DMS53 treated with DMSO at 0.1 percent for 48 hours (cell line): ENCODE measurements at regions not wholly inside any gene's neighbourhood (a gene's known extent, or its start where the extent isn't known, plus 50 kb on each side); places are given as distances from the start of the nearest gene placed in this dataset.
"Not testable (repeated sequence)": the region's sequence is repeated elsewhere in the genome, so short reads cannot be mapped to it uniquely, and the experiment has no call there.

ENCODE experiments used
- DNase-seq: peaks from one replicate; lab custom pipeline; 2025; ENCODE audit not compliant: unreplicated experiment; lab: John Stamatoyannopoulos, UW

DNA sequence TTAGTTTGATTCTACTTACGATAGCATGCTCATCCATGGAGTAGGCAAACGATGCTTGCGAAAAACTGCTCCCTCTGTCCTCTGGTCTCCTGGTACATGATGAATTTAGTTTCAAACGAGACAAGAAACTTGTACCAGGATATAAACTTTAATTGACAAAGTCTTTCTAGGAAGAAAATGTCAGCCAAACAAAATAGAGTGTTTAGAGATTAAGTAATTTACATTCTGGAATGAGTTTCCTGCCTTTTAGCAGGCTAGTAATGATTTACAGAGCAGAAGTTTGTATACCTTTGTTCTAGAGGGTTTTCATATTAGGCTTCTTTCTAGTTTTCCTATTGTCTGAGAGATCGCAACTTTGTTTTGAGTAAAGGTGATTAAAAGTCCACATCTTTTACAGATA is 206.9 kb downstream of the RPL10L start:
- no peak for DNase-seq

GRCh38 chr14:46433381-46433780 is 218.2 kb downstream of the RPL10L start:
- no peak for DNase-seq

- no peak for DNase-seq
Observed at GRCh38 chr14:46432516-46432915, 219.1 kb downstream of the RPL10L start.

- DNase-seq: no peak
Observed at GRCh38 chr14:46417066-46417465, 234.5 kb downstream of the RPL10L start.

DNA sequence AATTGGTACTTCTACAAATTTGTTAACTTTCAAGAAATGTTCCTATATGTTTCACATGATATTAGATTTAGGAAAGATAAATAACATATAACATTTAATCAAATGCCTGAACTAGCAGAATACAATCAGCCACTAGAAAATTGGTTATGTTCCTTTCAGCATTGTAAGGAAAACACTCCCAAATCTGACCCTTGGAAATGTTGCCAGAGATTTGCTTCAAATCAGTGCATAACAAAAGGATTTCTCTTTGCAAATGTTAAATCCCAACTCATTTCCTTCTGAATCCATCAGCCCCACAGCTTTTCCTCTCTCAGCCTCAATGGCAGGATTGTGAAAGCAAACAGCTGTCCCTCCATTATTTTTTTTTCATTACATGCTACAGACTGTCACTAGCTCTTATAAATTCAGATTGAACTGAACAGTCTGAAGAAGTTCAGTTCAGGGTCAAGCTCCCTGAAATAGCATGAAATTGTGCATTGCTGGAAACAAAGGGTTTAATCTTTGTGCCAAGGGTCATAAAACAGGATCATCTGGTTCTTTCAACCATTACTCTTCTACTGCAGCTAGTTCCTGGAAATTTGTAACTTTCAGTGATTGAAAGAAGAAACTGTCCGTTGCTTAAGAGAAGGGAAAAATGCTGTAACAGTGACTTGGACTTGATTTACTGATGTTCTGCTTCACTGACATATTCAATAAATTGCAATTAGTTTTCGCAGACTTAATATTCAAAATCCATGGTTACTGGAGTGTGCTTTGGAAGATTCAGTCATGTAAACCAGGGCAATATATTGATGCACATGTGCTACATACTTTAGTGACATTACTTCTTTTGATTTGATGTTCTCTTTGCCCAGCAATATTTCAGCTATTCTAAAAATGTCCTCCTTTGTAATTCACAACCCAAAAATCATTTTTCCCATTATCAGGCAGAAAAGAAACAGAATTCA is 246.4 kb downstream of the RPL10L start:
- DNase-seq: peak; percentile 9

DNA sequence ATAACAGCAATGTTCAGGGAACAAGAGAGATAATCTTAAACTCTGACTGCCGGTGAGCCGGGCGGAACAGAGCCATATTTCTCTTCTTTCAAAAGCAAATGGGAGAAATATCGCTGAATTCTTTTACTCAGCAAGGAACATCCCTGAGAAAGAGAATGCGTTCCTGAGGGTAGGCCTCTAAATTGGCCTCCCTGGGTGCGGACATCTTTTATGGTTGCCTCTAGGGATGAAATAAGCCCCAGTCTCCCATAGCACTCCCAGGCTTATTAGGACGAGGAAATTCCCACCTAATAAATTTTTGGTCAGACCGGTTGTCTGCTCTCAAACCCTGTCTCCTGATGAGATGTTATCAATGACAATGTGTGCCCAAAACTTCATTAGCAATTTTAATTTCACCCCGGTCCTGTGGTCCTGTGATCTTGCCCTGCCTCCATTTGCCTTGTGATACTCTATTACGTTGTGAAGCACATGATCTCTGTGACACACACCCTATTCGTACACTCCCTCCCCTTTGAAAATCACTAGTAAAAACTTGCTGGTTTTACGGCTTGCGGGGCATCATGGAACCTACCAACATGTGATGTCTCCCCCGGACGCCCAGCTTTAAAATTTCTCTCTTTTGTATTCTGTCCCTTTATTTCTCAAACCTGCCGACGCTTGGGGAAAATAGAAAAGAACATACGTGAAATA is 249.4 kb downstream of the RPL10L start:
- not testable (repeated sequence) for DNase-seq

GRCh38 chr14:46401066-46401465 is 250.5 kb downstream of the RPL10L start:
- no peak for DNase-seq

GRCh38 chr14:46399049-46399448 is 252.5 kb downstream of the RPL10L start:
- no peak for DNase-seq

DNA sequence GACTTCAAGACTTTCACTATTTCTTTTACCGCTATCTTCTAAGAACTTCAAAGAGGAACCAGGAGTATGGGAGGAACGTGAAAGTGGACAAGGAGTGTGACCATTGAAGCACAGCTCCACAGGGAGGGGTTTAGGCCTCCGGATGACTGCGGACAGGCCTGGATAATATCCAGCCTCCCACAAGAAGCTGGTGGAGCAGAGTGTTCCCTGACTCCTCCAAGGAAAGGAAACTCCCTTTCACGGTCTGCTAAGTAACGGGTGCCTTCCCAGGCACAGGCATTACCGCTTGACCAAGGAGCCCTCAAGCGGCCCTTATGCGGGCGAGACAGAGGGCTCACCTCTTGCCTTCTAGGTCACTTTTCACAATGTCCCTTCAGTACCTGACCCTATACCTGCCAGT is 267.0 kb downstream of the RPL10L start:
- no peak for DNase-seq

DNA sequence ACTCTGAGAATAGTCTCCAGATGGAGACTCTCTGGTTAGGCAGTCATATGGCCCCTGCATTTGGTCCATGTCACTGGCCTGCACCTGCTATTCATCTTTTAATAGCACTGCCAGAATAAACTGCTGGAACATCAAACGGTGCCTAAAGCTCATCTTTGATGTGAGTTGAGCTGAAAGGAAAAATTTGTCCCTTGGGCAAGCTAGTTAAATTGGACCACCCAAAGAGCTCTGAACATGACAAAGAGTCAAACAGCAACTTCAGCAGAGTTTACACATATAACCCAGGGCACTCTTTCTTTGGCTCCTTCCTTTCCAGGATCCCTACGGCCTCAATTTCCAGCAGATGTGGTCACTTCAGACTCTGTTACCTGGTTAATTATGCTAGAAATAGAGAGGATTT is 269.9 kb downstream of the RPL10L start:
- no peak for DNase-seq

DNA sequence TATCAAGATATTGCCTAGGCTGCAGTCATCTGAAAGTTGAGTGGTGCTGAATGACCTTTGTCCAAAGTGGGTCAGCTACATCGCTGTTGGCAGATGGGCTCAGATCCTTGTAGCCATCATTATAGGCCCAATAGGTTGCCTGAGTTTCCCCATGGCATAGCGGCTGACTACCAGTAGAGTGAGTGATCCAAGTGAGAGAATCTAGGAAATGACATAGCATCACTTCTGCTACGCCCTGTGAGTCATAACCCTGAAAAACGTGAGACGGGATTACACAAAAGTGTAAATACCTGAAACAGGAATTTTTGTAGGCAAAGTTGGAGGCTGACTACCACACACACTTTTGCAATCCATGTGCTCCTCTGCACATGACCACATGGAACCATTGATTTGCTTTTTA is 273.3 kb downstream of the RPL10L start:
- DNase-seq: no peak

- DNase-seq: no peak
Observed at GRCh38 chr14:46377305-46377704, 274.3 kb downstream of the RPL10L start.

DNA sequence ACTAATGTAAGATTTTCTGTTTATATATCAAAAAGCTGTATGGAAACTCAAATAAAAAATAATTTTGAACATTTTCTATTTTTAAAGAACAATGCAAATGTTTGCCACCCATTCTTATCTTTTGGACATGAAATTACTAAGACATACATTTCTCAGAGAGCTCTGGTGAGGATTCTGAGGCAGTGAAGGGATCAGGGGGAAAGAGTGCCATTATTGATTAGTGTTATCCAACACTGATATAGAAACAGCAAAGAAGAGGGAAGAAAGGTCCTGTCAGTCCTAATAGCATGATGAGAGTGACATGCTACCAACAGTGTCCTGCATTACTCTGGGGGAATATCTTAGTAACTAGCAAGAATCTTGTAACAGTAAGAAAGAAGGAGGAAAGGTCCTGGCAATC is 282.2 kb downstream of the RPL10L start:
- DNase-seq: no peak

GRCh38 chr14:46368275-46368674 is 283.3 kb downstream of the RPL10L start:
- DNase-seq: no peak

GRCh38 chr14:46352844-46353243 is 298.7 kb downstream of the RPL10L start:
- no peak for DNase-seq

DNA sequence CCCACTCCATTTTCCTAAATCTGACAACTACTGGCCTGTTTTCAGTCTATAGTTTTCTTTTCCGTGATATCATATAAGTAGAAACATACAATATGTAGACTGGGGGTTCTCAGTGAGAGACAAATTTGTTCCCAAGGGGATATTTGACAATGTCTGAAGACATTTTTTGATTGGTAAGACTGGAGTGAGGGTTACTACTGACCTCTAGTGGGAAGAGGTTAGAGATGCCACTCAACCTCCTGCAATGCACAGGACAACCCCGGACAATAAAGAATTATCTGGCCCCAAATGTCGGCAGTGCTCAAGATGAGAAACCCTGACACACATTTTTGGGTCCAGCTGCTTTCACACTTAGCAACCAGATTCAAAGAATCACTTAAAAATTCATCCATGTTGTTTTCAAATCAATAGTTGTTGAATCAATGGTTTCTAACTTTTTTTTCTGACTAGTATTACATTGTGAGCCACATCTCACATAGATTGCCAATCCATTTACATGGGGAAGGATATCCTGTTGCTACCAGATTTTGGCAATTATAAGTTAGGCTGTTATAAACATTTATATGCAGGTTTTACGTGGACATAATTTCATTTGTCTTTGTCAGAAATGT is 307.1 kb downstream of the RPL10L start:
- peak; percentile 33 for DNase-seq

GRCh38 chr14:46325777-46326176 is 325.8 kb downstream of the RPL10L start:
- DNase-seq: no peak

GRCh38 chr14:46325157-46325556 is 326.4 kb downstream of the RPL10L start:
- no peak for DNase-seq

DNA sequence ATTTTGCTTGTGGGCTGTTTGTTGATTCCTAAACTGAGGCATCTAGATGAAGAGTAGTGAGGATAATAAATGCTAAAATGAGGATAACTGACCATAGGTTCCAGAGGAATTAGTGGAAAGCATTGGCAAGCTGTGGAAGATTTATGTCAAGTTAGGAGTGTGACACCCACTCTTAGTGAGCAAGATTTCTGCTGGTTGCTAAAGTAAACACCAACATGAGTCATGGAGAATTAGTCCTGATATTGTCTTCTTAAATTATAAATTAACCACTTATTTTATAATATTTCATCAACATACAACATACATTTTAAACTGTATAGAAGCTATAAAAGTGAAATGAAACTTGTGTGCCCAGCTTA is 328.2 kb downstream of the RPL10L start:
- no peak for DNase-seq

DNA sequence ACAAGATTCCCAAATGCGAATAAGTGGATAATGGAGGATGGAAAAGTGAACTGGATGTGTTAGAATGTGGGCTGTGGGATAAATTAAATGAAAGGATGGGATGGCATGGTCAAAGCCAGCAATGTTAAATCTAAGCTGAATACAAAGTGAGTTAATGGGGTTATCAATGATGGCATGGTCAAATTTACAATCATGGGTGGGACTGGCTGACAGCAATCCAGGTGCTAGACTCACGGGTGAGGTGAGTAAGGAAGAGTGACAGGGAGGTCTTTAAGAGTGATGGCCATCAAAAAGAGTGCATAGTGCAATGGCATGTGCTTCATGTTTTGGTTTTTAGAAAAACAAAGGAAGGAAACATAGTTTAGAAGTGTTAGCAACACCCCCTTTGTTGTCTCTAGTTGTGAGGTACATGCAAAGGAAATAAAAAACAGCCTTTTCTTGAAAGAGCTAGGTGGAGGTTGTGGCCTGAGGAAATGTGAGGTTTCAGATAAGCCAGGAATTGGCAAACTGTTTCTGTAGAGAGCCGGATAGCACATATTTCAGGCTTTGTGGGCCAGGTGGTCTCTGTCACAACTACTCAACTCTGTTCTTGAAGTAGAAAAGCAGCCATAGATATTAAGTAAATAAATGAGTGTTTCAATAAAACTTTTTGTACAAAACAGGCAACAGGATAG is 328.7 kb downstream of the RPL10L start:
- no peak for DNase-seq

DNA sequence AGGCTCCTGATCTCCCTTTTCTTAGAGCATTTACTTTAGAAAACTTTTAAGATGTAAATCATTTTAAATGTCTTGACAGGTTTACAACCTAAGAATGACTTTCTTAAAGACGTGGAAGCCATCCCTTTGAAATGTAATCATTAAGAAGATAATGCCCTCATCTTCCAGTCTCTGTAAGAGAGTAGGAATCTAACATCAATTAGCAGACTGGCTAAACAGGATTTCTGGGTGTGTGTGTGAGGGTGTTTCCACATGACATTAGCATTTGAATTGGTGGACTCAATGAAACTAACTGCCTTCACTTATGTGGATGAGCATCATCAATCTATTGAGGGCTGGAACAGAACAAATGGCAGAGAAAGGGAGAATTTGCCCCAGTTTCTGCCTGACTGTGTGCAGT is 329.5 kb downstream of the RPL10L start:
- DNase-seq: no peak
